GM12864 (cell line): ENCODE measurements at regions not wholly inside any gene's neighbourhood (a gene's known extent, or its start where the extent isn't known, plus 50 kb on each side); places are given as distances from the start of the nearest gene placed in this dataset.

ENCODE experiments used
- DNase-seq: peaks from one replicate; pipeline ENCODE4 v3.0.0-alpha.2; 2011; ENCODE audit warnings: low read depth
- H3K4me3 ChIP-seq: 2 replicates; pipeline ENCODE4 v1.5.1; 2011; ENCODE audit warnings: mild to moderate bottlenecking, low read depth, low read length, control low read depth
- TF ChIP-seq, protein P1 (sequence below): IDR thresholded peaks from 2 replicates; pipeline ENCODE4 v1.5.1; 2011; ENCODE audit warnings: low read depth, mild to moderate bottlenecking, moderate library complexity, low read length, control low read depth, inconsistent platforms; ENCODE audit errors: missing control alignments

GRCh38 chr11:106275151-106275550, 197.7 kb downstream of the AASDHPPT start:
- TF ChIP-seq, protein P1, sequence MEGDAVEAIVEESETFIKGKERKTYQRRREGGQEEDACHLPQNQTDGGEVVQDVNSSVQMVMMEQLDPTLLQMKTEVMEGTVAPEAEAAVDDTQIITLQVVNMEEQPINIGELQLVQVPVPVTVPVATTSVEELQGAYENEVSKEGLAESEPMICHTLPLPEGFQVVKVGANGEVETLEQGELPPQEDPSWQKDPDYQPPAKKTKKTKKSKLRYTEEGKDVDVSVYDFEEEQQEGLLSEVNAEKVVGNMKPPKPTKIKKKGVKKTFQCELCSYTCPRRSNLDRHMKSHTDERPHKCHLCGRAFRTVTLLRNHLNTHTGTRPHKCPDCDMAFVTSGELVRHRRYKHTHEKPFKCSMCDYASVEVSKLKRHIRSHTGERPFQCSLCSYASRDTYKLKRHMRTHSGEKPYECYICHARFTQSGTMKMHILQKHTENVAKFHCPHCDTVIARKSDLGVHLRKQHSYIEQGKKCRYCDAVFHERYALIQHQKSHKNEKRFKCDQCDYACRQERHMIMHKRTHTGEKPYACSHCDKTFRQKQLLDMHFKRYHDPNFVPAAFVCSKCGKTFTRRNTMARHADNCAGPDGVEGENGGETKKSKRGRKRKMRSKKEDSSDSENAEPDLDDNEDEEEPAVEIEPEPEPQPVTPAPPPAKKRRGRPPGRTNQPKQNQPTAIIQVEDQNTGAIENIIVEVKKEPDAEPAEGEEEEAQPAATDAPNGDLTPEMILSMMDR, result no peak
- no peak overlapping the region for H3K4me3 ChIP-seq
- no peak for DNase-seq

DNA sequence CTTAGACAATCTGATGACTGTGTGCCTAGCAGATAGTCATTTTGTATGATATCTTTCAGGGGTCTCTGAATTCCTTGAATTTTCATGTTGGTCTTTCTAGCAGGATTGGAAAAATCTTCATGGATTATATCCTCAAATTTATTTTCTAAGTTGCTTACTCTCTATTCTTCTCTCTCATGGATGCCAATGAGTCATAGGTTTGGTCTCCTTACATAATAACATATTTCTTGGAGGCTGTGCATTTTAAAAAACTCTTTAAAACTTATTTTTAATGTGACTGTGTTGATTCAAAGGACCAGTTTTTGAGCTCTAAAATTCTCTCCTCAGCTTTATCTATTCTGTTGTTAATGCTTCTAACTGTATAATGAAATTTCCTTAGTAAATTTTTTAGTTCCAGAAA, 198.7 kb downstream of the AASDHPPT start:
- no peak overlapping the region for H3K4me3 ChIP-seq
- no peak for DNase-seq
- TF ChIP-seq, protein P1, result no peak

GRCh38 chr11:106276859-106277436, 199.5 kb downstream of the AASDHPPT start:
- DNase-seq, result no peak

GRCh38 chr11:106277484-106277883, 200.0 kb downstream of the AASDHPPT start:
- TF ChIP-seq, protein P1, result no peak
- no peak for DNase-seq
- no peak overlapping the region for H3K4me3 ChIP-seq

More at GRCh38 chr11:106276859-106277436, 199.5 kb downstream of the AASDHPPT start:
- H3K4me3 ChIP-seq, result no peak overlapping the region
- TF ChIP-seq, protein P1, result no peak

DNA sequence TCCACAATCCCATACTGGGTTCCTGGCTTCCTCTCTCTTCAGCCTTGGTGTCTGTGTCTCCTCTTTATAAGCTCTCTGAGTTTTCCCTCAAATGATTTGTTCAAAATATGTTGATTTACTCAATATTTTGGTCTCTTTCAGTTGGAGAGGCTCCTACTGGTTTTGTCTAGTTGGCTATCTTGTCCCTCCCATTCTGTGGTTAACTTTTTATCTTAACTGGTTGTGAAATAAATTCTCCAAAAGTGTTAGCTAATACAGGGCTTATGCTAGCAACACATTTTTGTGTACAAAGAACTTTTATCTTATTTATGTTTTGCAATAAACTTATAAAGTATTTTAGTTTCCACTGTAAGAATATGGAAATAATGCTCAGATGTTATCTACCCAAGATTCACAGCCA, 200.9 kb downstream of the AASDHPPT start:
- TF ChIP-seq, protein P1, result no peak
- no peak overlapping the region for H3K4me3 ChIP-seq
- no peak for DNase-seq

DNA sequence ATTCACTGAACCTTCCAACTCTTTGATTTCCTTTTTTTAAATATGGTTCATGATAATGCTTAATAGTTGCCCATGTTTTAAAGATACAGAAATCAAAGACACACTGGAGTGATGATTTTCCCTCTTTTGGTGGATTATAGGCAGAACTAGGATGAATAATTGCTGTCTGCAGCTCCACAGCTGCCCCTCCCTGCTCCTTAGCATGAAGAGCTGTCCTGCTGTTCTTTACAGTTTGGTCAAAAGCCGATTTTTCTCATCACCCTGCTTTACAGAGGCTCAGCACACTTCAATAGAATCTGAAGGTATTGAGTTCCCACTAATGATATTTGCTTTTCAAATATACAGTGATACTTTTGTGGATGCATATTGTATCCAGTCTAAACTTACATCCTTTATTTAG, 202.6 kb downstream of the AASDHPPT start:
- no peak overlapping the region for H3K4me3 ChIP-seq
- DNase-seq, result no peak
- TF ChIP-seq, protein P1, result no peak

DNA sequence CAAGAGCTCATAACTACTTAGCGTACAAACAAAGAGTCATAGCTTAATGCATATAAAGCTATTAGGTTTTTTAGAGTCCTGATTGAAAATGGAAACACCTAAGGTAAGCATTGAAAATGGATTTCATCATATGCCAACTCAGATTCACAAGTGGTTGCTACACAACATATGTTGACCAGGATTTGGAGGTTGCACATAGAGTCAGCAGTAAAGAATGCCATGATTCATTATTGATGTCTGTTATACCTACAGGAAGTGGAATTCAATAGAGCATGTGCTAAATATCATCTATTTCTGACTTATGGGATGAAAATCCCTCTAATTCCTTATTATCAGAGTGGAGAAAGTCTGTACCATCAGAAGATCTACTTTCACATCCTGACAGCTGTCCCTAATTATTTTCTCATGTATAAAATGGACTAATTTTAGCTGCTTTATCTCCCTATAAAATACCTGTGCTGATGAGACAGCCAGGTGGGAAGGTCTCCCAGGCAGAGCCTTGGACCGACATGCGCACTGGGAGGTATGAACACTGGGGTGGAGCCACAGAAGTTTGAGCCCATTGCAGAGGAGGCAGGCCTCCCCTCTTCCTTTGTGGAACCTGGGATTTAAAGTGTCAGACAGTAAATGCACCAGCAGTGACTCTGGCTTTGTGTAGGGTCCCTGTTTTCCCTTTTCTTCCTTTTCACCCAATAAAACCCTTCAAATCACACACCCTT, 204.2 kb downstream of the AASDHPPT start:
- H3K4me3 ChIP-seq, result no peak overlapping the region
- DNase-seq, result no peak
- TF ChIP-seq, protein P1, result no peak
